GM06990 (cell line): ENCODE measurements at regions not wholly inside any gene's neighbourhood (a gene's known extent, or its start where the extent isn't known, plus 50 kb on each side); places are given as distances from the start of the nearest gene placed in this dataset.
A peak's percentile ranks its signal among the peaks of the same experiment; 100 is the strongest.

ENCODE experiments used
- DNase-seq: peaks from one replicate; pipeline ENCODE4 v3.0.0-alpha.2; 2011; ENCODE audit not compliant: insufficient read length; ENCODE audit errors: extremely low read depth
- H3K27me3 ChIP-seq: replicated peaks from 2 replicates; pipeline ENCODE4 v1.6.0; 2011; ENCODE audit warnings: low read length; ENCODE audit not compliant: control insufficient read depth, insufficient read depth
- H3K36me3 ChIP-seq: 2 replicates; pipeline ENCODE4 v1.5.1; 2011; ENCODE audit warnings: low read length; ENCODE audit not compliant: control insufficient read depth, insufficient read depth
- H3K4me3 ChIP-seq: replicated peaks from 2 replicates; pipeline ENCODE4 v1.5.1; 2011; ENCODE audit warnings: low read depth, mild to moderate bottlenecking, control low read depth, low read length
- CTCF ChIP-seq: IDR thresholded peaks from 2 replicates; pipeline ENCODE4 v1.5.1; 2011; ENCODE audit warnings: low read length, control low read depth, mild to moderate bottlenecking, inconsistent platforms; ENCODE audit not compliant: insufficient read depth, poor library complexity, severe bottlenecking

- Histone ChIP-seq H3K4me3 (no peak overlapping the region), H3K27me3 (no peaks in the 10 kb centered on the region; the same call in none of the 2 replicates), H3K36me3 (no peaks in the 10 kb centered on the region)
- no peak for DNase-seq
- no peak for TF ChIP-seq CTCF
Observed at GRCh38 chr11:109035284-109035683, 370.4 kb downstream of the DDX10 start.

- Histone ChIP-seq H3K4me3 (no peak overlapping the region), H3K36me3 (no peaks in the 10 kb centered on the region), H3K27me3 (no peaks in the 10 kb centered on the region; the same call in none of the 2 replicates)
- no peak for TF ChIP-seq CTCF
- DNase-seq, result no peak
Observed at GRCh38 chr11:109036011-109036410, 371.1 kb downstream of the DDX10 start.

- Histone ChIP-seq H3K36me3 (no peaks in the 10 kb centered on the region), H3K27me3 (no peaks in the 10 kb centered on the region; the same call in none of the 2 replicates), H3K4me3 (no peak overlapping the region)
- TF ChIP-seq CTCF, result no peak
- DNase-seq, result no peak
Observed at GRCh38 chr11:109037856-109038780, 373.2 kb downstream of the DDX10 start.

GRCh38 chr11:109039611-109040010, 374.7 kb downstream of the DDX10 start:
- DNase-seq, result no peak
- TF ChIP-seq CTCF, result no peak
- Histone ChIP-seq H3K27me3 (no peaks in the 10 kb centered on the region; the same call in none of the 2 replicates), H3K36me3 (no peaks in the 10 kb centered on the region), H3K4me3 (no peak overlapping the region)

GRCh38 chr11:109040303-109040702, 375.4 kb downstream of the DDX10 start:
- peak; percentile 31 for TF ChIP-seq CTCF
- Histone ChIP-seq H3K36me3 (no peaks in the 10 kb centered on the region), H3K27me3 (no peaks in the 10 kb centered on the region; the same call in none of the 2 replicates), H3K4me3 (no peak overlapping the region)
- DNase-seq, result no peak

- no peak for DNase-seq
Observed at GRCh38 chr11:109041876-109042275, 377.0 kb downstream of the DDX10 start.

More at GRCh38 chr11:109041876-109042275, 377.0 kb downstream of the DDX10 start:
- Histone ChIP-seq H3K4me3 (no peak overlapping the region), H3K36me3 (no peaks in the 10 kb centered on the region), H3K27me3 (no peaks in the 10 kb centered on the region; the same call in 1 of the 2 replicates)
- no peak for TF ChIP-seq CTCF
